ENCODE measurements at regions not wholly inside any gene's neighbourhood (a gene's known extent, or its start where the extent isn't known, plus 50 kb on each side); places are given as distances from the start of the nearest gene placed in this dataset.

GRCh38 chr7:67512481-67512880 is 515.8 kb downstream of the TYW1 start:
- TF ChIP-seq, protein P1, sequence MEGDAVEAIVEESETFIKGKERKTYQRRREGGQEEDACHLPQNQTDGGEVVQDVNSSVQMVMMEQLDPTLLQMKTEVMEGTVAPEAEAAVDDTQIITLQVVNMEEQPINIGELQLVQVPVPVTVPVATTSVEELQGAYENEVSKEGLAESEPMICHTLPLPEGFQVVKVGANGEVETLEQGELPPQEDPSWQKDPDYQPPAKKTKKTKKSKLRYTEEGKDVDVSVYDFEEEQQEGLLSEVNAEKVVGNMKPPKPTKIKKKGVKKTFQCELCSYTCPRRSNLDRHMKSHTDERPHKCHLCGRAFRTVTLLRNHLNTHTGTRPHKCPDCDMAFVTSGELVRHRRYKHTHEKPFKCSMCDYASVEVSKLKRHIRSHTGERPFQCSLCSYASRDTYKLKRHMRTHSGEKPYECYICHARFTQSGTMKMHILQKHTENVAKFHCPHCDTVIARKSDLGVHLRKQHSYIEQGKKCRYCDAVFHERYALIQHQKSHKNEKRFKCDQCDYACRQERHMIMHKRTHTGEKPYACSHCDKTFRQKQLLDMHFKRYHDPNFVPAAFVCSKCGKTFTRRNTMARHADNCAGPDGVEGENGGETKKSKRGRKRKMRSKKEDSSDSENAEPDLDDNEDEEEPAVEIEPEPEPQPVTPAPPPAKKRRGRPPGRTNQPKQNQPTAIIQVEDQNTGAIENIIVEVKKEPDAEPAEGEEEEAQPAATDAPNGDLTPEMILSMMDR (IDR thresholded peaks at IDR 0.05) = no peak
- TF ChIP-seq POLR2A (IDR thresholded peaks at IDR 0.05) = no peak
